ENCODE measurements at regions not wholly inside any gene's neighbourhood (a gene's known extent, or its start where the extent isn't known, plus 50 kb on each side); places are given as distances from the start of the nearest gene placed in this dataset.

DNA sequence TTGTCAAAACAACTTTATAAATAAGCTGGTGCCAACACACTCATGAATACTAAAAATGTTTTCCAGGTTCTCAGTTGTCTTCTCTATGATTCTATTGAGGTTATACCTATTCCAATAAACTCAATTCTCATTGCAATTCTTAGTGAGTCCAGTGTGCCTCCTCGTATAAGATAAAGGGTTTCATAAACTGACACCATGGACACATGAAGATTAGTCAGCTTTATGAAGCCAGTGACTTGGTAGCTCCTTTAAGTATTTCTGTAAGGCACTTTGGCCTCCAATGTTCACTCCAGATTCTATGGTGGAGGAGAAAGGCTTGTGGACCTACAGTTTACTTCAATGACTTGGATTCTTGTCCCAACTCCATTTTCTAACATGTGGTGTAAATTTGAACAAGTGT, 521.3 kb upstream of the JARID2 start:
- no peak for DNase-seq (ENCODE audit: low read depth)

DNA sequence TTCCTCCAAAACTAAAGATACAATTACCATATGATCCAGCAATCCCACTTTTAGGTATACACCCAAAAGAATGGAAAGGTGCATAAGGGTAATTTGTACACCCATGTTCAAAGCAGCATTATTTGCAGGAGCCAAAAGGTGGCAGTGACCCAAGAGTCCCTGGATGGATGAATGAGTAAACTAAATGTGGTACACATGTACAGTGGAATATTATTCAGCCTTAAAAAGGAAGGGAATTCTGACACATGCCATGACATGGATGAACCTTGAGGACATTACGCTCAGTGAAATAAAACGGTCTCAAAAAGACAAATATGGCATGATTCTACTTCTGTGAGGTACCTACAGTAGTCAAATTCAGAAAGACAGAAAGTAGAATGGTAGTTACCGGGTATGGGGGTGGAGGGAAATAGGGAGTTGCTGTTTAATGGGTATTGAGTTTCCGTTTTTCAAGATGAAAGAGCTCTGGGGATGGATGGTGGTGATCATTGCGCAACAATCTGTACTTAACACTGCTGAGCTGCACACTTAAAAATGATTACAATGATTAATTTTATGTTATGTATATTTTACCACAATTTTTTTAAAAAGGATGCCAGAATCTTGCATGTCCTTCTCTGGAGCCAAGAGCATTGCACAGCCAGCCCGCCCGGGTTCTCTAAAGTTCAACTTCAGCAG, 518.9 kb upstream of the JARID2 start:
- no peak for DNase-seq (ENCODE audit: low read depth)

DNA sequence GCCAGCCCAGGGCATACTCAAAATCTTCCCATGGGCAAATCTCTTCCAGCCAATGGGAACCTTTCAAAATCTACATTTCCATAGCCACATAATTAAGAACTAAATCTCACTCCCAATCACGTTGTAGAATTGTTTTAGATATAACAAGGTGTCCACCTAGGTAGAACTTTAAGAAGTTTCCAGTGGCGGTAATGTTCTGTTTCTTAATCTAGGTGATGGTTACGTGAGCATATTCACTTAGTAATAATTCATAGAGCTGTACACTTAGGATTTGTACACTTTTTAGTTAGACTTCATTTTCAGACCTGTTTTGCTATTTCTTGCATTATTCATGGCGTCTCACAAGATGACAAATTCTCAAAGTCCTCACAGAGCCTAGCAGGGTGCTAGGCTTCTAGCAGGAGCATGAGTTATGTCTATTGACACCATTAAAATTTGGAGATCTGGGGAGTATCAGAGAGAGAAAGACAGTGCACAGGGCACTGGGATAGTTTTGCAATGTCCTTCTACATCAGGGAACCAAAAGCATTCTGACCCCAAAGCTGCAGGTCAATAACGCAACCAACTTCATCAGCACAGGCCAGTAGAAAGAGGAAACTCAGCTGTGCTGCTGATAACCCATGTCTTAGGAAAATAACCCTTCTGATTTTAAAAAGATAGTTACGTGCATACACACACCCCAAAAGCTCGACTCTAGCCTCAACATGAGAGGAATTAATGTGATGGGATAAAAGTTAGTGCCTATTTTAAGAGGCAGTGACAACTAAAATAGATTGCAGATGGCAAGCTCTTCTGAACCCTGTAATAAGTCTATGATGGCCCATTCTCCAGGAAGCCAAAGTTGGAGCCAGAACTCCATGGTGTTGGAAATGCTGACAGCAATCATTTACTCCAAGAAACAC, 518.1 kb upstream of the JARID2 start:
- no peak for DNase-seq (ENCODE audit: low read depth)

DNA sequence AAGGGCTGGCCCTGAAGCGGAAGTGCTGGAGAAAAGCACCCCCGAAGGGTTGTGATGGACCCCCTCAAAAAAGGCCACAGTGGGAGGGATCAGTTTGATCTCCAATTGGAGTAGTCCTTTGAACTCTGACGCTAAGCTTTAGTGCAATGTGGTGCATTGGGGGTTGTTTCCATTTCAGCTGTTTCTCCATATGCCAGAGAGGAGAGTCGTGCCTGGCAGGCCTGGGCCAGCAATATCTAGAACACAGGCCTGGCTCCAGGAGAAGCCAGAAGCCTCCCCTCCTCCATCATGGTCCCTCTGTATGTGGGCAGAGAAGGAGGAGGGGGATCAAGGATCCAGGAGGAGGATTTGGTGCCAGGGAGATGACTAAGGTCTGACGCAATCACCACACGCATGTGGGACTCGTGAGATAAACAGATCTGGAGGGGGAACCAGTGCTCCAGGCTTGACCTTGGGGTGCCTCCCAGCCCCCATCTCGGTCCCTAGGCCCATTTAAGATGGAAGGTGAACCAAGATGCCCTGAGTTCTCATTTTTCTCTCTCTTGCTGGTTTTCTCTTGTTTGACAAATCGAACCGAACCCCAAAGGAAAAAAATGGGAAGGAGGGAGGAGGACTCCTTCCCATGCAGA, 517.4 kb upstream of the JARID2 start:
- DNase-seq (ENCODE audit: low read depth) = peak; percentile 27

DNA sequence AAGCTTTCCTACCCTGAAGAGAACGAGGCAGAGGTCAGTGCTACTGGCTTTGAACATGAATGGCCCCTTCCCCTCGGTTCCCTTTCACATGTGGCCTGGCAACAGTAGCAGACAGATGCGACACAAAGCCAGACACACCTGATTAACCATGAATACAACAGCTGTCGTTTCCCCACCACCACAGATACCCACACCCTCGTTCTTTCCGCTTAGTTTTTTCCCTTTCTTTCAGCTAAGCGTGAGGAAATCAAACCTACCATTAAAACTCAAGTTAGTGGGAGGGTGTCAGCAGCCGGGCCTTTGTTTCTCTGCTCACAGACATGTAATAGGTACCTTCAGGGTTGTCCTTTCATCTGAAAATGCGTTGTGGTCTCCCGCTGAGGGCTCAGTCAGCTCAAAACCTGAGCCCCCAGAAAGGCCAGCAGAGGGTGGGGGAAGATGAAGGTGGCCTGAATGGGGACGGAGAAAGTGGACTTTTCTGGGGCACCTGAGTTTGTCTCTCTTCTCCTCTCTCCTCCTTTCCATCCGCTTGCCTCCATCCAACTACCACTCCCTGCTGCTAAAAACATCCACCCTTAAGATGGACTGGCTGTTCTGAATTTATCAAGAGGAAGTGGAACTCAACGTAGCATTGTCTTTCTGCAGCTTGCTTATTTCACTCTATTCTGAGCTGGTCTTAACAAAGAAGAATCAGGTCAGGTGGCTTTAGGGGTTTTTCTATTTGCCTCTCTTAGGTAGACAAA, 516.6 kb upstream of the JARID2 start:
- DNase-seq (ENCODE audit: low read depth) = no peak

DNA sequence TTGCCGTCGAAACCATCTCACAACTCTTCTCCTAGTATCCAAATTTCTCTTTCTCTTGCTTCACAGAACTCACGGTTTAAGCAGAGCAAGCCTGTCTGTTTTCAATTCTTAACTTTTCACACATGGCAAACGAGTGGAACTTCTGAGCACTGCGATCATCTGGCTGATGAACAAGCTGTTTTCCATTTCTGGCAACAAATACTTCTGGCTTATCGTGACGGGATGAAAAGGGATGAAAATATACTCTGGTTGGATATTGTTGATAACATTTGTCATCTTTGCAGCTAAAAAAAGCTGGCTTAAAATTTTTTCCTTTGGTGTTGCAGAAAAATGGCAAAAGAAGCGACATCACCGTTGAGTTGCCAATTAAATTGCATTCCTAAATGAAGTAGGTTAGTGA, 515.2 kb upstream of the JARID2 start:
- DNase-seq (ENCODE audit: low read depth) = no peak

DNA sequence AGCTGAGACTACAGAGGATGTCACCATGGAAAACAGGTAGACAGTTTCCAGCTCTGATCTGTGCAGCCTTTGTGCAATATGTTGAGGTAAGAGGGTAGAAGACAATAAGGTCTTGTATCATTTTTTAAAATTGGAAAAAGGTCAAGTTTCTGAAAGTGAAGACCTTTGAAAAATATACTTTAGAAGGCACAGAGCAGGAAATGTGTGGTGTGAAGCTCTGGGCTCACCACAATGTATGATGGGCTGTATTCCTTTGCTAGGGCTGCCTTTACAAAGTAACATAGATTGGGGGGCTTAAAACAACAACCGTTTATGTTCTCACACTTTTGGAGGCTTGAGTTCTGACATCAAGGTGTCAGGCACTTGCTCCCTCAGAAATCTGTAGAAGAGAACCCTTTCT, 514.3 kb upstream of the JARID2 start:
- no peak for DNase-seq (ENCODE audit: low read depth)

DNA sequence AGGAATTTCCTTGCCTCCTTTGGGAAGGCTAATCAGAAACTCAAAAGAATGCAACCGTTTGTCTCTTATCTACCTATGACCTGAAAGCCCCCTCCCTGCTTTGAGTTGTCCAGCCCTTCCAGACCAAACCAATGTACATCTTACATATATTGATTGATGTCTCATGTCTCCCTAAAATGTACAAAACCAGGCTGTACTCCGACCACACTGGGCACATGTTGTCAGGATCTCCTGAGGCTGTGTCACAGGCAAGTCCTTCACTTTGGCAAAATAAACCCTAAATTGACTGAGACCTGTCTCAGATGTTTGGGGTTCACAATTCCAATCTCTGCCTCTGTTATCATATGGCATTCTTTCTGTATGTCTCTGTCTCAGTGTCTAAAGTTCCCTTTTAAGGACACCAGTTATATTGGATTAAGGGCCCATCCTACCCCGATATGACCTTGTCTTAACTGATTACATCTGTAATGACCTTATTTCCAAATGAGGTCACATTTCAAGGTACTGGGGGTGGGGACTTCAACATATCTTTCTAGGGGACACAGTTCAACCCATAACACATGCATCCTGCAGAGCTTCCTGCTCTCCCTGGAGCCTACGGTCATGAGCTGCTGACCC, 513.5 kb upstream of the JARID2 start:
- DNase-seq (ENCODE audit: low read depth) = no peak

DNA sequence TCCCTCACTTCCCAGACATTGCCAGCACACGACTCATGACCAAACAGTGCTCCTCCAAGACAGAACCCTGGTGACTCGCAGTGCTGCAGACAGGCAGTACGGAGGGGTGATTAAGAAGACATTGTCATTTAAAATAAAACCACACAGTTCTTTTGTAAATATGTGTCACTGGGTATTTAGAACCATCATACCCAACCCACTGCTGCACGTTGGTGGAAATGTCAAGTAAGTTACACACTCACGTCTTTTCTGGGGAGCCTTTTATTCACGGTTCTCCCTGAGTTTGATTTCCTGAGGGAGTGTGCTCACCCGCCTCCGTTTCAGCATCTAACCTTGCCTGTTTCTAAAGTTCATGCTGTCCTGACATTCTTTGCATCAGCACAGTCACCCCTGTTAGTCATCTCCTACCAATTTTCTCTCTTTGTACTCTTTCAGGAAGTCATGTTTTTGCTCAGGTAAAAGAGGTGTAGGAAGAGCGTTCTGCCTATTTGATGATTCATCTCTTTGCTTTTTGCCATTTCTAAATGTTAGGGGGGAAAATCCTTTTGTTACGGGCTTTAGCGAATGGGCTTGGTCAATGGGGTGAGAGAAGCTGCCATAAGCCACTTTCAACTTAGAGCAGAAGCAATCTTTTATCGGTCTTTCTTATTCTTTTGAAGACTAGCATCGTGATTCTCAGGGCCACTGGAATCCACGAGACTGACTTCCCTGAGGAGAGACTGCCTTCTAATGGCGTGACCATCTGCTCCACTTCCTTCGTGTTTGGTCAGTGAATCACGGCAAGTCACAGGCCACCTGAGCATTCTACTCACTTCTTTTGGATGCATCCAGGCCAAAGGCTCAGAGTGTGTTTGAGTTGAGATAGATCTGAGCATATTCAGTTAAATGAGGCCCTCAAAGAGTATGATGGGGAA, 512.8 kb upstream of the JARID2 start:
- peak; percentile 66 for DNase-seq (ENCODE audit: low read depth)

DNA sequence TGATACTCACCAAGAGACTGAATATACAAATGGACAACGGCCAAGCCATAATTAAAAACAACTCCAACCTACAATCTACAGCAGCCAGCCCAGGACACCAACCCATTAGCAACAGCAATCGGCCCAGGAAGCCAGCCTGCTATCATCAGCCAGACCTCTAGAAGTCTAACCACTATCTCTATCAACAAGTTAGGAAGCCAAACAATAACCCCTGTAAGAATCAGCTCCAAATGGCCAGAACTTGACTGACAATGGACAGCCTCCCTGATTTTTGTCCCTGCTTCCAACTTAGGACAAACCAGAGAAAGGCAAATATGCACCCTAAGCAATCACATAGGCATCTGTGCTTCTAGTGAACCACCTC, 511.8 kb upstream of the JARID2 start:
- no peak for DNase-seq (ENCODE audit: low read depth)

DNA sequence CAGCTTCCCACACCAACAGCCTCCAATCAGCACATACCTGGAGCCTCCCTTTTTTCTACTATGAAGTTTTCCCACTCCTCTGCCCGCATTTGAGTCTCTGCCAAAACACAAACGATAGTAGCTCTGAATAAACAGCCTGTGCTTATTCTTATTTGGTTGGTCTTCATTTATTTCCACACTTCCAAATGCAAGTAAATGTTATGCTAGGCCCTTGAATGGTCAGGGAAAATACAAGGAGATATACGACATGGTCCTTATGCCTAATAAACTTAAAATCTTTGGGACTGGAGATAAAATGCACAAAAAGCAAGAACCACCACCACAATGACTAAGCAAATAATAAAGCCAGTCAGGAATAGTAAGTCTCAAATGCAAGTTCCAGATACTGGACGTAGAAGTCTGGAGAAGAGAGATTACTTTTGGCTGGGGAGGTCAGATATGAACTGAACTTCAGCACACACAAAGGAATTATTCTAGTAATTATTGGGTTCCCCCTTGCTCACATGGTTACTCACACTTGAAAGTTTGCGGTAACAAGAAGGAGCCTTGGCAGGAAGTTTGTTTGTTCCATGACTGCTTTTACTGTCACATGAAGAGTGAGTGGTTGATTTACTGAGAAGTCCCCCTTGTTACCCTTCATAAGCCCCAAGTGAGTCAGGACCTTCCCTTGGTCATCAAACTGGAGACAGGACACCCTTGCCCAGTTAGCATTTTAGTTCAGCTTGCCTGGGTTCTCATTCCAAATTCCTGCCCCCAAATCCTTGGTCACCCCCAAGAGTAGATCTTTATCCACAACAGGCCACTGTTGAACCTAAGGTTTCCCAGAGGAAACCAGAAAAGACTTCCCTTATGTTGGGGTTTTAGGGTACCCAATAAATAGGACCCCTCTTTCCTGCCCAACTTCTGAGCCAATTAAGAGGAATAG, 511.2 kb upstream of the JARID2 start:
- peak; percentile 61 for DNase-seq (ENCODE audit: low read depth)

DNA sequence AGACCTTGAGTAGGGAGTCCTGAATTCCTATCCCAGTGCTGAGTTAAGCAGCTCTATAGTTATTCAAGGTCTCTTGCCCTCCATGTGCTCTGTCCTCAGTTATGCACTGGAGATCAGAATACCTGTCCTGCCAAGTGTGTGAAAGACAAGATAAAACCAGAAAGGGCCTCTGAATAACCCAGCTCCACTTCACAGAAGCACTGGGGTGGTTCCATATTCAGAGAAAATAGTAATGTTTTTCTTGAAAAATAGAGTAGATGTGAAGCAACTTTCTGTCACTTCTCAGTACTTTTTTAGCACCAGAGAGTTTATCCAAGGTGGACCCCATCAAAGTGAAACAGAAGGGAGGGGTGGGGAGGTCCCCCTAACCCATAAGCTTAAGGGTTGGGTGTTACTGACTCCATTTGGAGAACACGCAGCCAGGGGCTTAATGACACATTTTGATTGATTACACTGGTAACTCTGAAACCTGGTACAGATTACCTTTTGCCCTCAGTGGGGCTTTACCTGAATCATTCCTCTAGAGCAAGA, 509.8 kb upstream of the JARID2 start:
- no peak for DNase-seq (ENCODE audit: low read depth)

DNA sequence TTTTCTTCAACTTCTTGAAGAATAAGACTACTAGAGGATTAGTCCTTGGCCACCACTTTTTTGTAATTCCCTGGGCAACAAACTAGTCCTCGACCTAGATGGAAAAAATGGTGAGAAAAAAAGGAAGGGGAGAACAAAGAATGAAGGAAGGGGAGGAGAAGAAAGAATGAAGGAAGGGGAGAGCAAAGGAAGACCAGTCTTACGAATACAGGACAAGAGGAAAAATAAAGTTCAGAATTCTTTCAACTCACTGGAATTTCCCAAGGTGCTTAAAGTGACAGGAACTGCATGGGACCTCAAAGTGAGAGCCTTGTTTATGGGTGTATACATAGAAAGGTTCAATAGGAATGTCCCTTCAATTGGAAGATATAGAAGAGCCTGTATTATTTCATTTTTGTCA, 509.3 kb upstream of the JARID2 start:
- no peak for DNase-seq (ENCODE audit: low read depth)

DNA sequence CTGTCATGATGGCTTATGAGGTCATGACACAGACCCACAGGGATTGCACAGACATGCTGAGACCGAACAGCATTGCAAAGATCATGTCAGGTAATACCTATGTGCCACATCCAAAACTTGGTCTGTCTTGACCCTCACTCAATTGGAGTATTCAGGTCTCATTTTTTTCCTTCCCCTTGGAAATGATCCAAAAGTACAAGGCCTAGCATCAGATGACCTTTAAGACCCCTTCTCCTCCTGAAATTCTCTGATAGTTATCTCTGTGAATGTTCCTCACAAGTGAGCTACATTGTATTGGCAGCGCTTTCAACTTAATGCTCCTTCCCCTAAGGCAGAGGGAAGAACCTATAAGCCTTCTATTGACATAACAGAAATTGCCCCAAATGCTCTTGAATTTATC, 507.4 kb upstream of the JARID2 start:
- no peak for DNase-seq (ENCODE audit: low read depth)

DNA sequence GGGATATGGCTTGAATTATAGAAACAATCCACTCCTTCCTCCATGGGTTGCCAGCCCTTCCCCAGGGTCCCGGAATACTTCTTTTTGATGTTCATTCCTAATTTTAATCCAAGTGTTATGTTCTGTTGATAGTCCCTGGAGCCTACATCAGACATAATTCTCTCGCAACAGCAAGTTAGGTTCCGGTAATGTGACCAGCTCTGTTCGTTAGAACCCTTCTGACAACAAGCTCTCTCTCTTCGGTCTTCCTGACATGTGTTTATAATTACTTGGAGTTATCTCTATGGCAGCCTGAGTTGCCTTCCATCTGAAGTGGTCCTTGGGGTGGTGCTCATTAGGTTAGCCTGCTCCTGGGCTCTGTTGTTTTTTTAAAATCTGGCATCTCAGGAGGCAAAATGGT, 506.9 kb upstream of the JARID2 start:
- no peak for DNase-seq (ENCODE audit: low read depth)

DNA sequence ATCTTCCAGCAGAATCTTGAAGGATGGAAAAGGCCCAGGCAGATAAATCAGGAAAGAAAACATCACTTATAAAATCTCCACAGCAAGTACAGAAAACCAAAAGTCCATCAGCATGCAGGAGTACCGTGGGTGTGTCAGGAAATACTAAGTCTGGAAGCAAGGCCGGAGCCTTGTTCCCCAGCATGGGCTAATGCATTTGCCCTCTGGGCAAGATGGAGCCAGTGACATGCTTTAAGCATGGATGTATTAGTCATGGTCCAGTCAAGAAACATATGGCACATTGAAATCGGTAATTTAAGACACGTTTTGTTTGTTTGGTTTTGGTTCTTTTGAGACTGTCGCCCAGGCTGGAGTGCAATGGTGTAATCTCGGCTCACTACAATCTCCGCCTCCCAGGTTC, 506.0 kb upstream of the JARID2 start:
- DNase-seq (ENCODE audit: low read depth) = no peak

DNA sequence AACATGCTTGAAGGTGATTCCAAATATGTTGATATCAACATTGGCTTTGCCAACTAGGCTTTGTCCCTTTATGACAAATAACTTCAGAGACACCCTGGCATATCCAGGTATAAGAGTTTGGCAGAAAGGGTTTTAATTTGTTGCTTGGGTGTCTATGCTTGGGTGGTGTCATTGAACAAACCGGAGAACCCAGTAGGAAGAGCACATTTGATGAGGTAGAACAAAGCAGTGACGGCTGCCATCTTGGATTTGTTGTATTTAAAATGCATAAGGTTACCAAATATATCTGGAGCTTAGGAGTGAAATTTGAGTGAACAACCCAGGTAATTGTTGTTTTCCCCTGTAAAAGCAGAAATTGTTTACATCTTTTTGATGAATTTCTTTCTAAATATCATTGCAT, 503.7 kb upstream of the JARID2 start:
- DNase-seq (ENCODE audit: low read depth) = no peak

DNA sequence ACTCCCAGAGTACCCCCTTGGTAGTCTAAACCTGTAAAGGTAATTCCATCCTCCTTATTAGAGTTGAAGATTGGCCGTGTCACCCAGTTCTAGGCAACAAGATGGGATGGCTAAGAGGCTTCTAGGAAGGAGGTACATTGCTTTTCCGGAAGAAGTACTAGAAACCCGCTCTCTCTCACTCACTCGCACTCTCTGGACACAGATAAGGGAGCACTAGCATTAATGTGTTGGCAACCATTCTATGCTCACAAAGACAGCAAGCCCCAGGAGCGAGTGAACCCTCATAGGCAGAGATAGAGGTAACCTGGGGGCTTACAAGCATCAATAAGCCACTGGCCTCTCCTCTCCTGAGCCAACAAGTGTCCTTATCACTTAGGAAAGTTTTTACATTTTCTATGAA, 503.2 kb upstream of the JARID2 start:
- DNase-seq (ENCODE audit: low read depth) = no peak

DNA sequence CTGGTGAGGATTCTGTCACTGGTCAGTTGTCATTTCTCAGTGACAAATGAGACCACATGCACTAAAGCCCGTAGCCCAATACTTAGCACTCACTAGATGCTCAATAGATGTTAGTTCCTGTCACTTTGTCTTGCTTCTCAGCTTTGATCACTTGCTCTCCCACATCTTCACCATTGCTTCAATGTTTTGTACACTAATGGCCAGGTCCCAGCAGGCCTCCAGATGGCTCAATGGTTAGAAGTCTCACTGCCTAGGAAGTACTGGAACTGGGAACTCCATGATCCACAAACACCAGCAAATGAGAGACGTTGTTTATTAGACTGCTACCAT, 502.8 kb upstream of the JARID2 start:
- DNase-seq (ENCODE audit: low read depth) = no peak

Data from myocyte (in vitro differentiated cells).